ENCODE measurements at regions not wholly inside any gene's neighbourhood (a gene's known extent, or its start where the extent isn't known, plus 50 kb on each side); places are given as distances from the start of the nearest gene placed in this dataset.

GRCh38 chr1:83102630-83103071 lies 896.3 kb downstream of the TTLL7 start:
- Histone ChIP-seq H3K4me1 (peaks cover 0 to 11% (median 0%) of the 10 kb centered on the region in 3 donors), H3K36me3 (no peaks in the 10 kb centered on the region), H3K4me3 (no peak overlapping the region), H3K27ac (no peak overlapping the region), H3K9me3 (no peaks in the 10 kb centered on the region), H3K27me3 (no peaks in the 10 kb centered on the region)
- TF ChIP-seq POLR2A (IDR thresholded peaks at IDR 0.05): no peak
- TF ChIP-seq CTCF (IDR thresholded peaks at IDR 0.05): no peak
- intact Hi-C loops (cut with DNase I): no loop called here
- no peak for DNase-seq
- WGBS, 2 donors: 47 to 58% methylated on average over 2 of the region's 2 CpGs

GRCh38 chr1:83101406-83101805 lies 897.5 kb downstream of the TTLL7 start:
- intact Hi-C loops (cut with DNase I): no loop called here
- 66 to 78% methylated on average over 4 of the region's 4 CpGs for WGBS, 2 donors
- peaks cover 0 to 11% (median 0%) of the 10 kb centered on the region in 3 donors for H3K4me1 ChIP-seq
- H3K27me3 ChIP-seq: no peaks in the 10 kb centered on the region
- no peak for DNase-seq
- H3K9me3 ChIP-seq: no peaks in the 10 kb centered on the region
- TF ChIP-seq POLR2A (IDR thresholded peaks at IDR 0.05): no peak
- no peak overlapping the region for H3K4me3 ChIP-seq
- no peaks in the 10 kb centered on the region for H3K36me3 ChIP-seq
- no peak overlapping the region for H3K27ac ChIP-seq

GRCh38 chr1:83100133-83100532 lies 898.8 kb downstream of the TTLL7 start:
- no peak overlapping the region for H3K4me3 ChIP-seq
- H3K36me3 ChIP-seq: no peaks in the 10 kb centered on the region
- intact Hi-C loops (cut with DNase I): no loop called here
- H3K27ac ChIP-seq: no peak overlapping the region
- DNase-seq: no peak
- H3K27me3 ChIP-seq: no peaks in the 10 kb centered on the region
- WGBS, 2 donors: 69 to 76% methylated on average over 2 of the region's 2 CpGs
- no peaks in the 10 kb centered on the region for H3K9me3 ChIP-seq
- H3K4me1 ChIP-seq: peaks cover 0 to 11% (median 0%) of the 10 kb centered on the region in 3 donors
- no peak for TF ChIP-seq CTCF (IDR thresholded peaks at IDR 0.05)
- TF ChIP-seq POLR2A (IDR thresholded peaks at IDR 0.05): no peak

GRCh38 chr1:83098791-83099190 lies 900.1 kb downstream of the TTLL7 start:
- no peak for TF ChIP-seq POLR2A (IDR thresholded peaks at IDR 0.05)
- TF ChIP-seq CTCF (IDR thresholded peaks at IDR 0.05): no peak
- no peaks in the 10 kb centered on the region for H3K27me3 ChIP-seq
- no peaks in the 10 kb centered on the region for H3K36me3 ChIP-seq
- no peak overlapping the region for H3K27ac ChIP-seq
- no peaks in the 10 kb centered on the region for H3K9me3 ChIP-seq
- intact Hi-C loops (cut with DNase I): no loop called here
- DNase-seq: no peak
- WGBS, 2 donors: 29 to 67% methylated on average over 1 of the region's 1 CpG
- peaks cover 0 to 11% (median 0%) of the 10 kb centered on the region in 3 donors for H3K4me1 ChIP-seq
- no peak overlapping the region for H3K4me3 ChIP-seq

- peaks cover 0 to 11% (median 0%) of the 10 kb centered on the region in 3 donors for H3K4me1 ChIP-seq
- WGBS, 2 donors: 42 to 43% methylated on average over 3 of the region's 3 CpGs
- no peaks in the 10 kb centered on the region for H3K9me3 ChIP-seq
- TF ChIP-seq CTCF (IDR thresholded peaks at IDR 0.05): no peak
- TF ChIP-seq POLR2A (IDR thresholded peaks at IDR 0.05): no peak
- H3K4me3 ChIP-seq: no peak overlapping the region
- no peak overlapping the region for H3K27ac ChIP-seq
- intact Hi-C loops (cut with DNase I): no loop called here
- H3K36me3 ChIP-seq: no peaks in the 10 kb centered on the region
- H3K27me3 ChIP-seq: no peaks in the 10 kb centered on the region
- DNase-seq: no peak
These were observed 900.8 kb downstream of the TTLL7 start for GRCh38 chr1:83098131-83098530.

- Histone ChIP-seq H3K27me3 (no peaks in the 10 kb centered on the region), H3K4me1 (peaks cover 0 to 11% (median 0%) of the 10 kb centered on the region in 3 donors), H3K4me3 (no peak overlapping the region), H3K9me3 (no peaks in the 10 kb centered on the region), H3K36me3 (no peaks in the 10 kb centered on the region), H3K27ac (no peak overlapping the region)
- intact Hi-C loops (cut with DNase I): no loop called here
- no peak for TF ChIP-seq POLR2A (IDR thresholded peaks at IDR 0.05)
- no peak for TF ChIP-seq CTCF (IDR thresholded peaks at IDR 0.05)
- DNase-seq: no peak
These were observed 901.2 kb downstream of the TTLL7 start for GRCh38 chr1:83097715-83098114.
